Pulmonary artery endothelial cell (primary cell): ENCODE measurements at regions not wholly inside any gene's neighbourhood (a gene's known extent, or its start where the extent isn't known, plus 50 kb on each side); places are given as distances from the start of the nearest gene placed in this dataset.

Experiments
- DNase-seq: peaks from one replicate; pipeline ENCODE4 v3.0.0-alpha.2; 2011; ENCODE audit warnings: low read depth, low spot score

DNA sequence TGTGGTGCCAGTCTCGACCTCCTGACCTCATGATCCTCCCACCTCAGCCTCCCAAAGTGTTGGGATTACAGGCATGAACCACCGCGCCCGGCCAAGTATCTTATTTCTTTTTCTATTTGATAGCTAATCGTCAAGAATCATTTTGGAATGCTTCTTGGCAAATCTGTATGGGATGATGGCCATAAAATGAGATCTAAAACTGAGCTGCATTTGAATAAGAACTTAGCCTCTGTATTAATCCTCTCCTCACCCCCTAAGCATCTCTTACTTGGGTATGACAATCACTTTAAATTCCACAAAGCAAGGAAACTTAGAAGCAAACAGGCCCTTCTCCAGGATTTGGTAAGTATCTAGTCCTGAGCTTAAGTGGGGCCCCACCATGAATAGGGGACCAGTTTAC, 108.9 kb upstream of the BTBD3 start:
- DNase-seq, result no peak

DNA sequence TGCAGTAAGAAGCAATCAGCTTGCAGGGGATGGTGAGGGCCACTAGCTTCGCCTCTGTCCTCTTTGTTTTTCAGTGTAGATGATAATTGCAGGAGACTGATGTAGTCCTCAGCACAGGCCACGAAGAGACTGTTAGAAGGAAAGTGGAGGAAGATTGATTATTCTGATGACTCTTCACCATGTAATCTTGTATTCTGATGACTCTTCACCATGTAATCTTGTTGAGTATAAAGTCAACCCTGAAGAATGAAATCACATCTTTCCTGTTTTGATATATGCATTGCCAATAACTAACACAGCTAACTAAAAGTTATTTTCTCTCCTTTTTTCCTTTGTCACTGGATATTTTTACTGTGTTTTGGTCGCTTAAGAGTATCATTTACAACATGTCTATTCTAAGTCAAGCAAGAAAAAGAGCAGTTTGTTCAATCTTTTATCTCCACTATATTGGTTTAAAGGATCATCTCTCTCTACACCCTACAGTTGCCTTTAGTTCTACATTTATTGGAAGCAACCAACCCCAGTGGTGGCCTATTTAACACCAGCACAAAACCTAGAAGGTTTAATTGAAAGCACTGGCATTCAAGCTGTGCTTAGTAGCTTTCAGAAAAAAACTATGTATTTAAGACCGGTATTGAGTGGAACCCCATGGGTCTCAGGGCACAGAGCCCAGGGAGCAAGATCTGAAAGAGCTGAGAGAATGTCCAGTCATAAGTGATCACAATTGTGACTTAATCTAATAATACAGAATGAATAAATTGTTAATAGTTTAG, 107.2 kb upstream of the BTBD3 start:
- DNase-seq, result no peak

DNA sequence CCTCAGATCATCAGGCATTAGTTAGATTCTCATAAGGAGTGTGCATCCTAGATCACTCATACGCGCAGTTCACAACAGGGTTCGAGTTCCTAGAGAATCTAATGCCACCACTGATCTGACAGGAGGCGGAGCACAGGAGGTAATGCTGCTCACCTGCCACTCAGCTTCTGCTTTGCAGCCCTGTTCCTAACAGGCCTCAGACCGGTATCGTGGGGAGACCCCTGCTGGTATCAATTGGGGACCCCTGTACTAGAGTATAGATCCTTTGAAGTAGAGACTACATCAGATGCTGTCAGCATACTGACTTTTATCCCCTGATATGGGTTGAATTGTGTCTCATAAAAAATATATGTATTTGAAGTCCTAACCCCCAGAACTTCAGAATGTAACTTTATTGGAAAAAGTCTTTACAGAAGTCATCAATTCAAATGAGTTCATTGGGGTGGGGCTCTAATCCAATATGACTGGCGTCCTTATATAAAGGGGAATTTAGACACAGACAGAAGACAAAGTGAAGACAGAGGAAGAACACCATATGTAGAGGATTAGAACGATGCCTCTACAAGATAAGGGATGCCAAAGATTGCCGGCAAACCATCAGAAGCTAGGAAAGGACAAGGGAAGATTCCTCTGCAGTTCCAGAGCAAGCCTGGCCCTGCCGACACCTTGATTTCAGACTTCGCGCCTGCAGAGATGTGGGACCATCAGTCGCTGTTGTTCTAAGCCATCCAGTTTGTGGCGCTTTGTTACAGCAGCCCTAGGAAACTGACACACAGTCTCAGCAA, 104.4 kb upstream of the BTBD3 start:
- no peak for DNase-seq

DNA sequence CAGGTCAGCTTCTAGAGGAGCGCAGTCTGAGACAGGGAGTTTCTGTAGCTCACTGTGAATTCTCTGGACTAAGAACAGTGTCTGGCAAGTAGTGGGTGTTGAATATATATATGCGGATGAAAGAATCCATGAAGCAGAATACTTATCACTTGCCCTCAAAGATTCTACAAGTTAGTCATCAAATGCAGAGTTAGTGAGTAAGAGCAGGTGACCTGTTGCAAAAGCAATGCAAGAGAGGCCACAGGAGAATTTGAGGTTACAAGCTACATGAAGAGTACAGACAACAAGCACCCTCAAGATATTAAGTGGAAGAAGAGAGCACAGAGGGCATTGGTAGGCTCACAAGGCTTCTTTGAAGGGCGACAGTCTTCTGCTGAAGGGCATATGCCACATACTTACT, 103.4 kb upstream of the BTBD3 start:
- no peak for DNase-seq

DNA sequence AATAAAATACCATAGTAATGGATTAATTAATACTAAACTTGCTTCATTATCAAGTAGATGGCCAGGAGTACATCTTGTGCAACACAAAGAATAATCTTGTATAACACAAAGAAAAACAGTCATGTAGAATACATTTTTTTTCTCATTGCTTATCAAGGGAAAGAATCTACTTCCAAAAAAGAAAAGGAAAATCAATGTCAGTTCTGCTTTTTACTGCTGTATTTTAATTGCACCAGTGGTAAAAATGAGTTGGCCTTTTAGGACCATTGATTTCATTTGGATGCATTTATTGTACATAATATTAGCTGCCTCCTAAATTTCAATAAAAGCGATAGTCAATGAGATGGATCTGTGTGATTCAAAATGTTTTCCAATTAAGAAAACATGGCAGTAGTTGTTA, 96.9 kb upstream of the BTBD3 start:
- no peak for DNase-seq

DNA sequence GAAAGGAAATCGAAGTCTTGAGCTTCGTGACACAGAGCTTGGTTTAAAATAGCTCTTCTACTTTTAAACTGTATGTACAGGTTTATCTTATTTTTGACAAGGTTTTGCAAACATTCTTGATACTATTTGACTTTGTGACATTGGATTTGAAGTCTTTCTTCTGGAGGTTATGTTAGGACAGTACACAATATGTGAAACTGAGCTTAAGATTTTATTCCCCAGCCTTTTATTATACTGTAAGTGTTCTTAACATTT, 95.2 kb upstream of the BTBD3 start:
- DNase-seq, result no peak

DNA sequence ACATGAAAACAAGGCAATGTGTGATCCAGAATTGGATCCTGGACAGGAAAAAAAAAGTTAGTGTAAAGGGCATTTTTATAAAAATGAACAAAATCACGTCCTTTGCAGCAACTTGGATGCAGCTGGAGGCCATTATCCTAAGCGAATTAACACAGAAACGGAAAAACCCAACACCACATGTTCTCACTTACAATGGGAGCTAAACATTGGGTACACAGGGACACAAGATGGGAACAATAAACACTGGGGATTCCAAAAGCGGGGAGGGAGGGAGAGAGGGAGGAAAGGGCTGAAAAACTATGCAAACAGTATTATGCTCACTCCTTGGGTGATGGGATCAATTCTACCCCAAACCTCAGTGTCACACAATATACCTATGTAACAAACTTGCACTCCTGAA, 91.4 kb upstream of the BTBD3 start:
- no peak for DNase-seq

DNA sequence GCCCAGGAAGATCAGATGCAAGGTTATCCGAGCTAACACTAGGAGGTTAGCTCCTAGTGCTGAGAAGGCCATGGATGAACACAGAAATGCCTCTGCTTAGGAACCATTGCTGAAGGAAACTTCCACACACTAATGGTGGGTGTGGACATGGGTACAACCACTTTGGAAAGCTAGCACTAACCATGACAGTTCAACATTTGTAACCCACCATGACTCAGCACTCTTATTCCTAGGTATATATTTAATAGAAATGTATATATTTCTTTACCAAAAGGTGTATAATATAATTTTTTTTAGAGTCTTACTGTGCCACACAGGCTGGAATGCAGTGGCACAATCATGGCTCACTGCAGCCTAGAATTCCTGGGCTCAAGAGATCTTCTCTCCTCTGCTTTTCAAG, 85.3 kb upstream of the BTBD3 start:
- no peak for DNase-seq

DNA sequence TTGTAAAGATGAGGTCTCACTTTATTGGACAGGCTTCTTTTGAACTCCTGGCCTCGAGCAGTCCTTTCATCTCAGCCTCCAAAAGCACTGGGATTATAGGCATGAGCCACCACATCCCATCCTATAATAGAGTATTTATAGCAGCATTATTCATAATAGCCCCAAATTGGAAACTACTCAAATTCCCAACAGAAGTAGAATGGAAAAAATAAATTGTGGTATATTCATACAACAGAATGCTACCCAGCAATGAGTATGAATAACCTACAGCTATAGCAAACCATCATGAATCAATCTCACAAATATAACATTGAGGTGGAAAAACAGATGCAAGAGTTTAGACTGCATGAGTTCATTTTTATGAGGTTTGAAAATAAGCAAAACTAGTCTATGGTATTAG, 84.8 kb upstream of the BTBD3 start:
- no peak for DNase-seq

DNA sequence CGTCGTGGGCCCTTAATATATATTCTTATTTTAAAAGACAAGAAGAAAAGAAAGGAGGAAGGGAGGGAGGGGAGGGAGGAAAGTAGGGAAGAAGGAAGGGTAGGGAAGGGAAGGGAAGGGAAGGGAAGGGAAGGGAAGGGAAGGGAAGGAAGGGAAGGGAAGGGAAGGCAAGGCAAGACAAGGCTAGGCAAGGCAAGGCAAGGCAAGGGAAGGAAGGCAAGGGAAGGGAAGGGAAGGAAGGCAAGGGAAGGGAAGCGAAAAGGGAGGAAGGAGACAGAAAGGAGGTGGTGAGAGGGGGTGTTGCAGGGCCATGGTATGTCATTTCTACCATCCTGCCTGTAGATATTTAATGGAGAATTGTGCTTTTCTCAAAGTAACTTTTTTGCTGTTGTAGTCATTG, 83.9 kb upstream of the BTBD3 start:
- DNase-seq, result no peak

DNA sequence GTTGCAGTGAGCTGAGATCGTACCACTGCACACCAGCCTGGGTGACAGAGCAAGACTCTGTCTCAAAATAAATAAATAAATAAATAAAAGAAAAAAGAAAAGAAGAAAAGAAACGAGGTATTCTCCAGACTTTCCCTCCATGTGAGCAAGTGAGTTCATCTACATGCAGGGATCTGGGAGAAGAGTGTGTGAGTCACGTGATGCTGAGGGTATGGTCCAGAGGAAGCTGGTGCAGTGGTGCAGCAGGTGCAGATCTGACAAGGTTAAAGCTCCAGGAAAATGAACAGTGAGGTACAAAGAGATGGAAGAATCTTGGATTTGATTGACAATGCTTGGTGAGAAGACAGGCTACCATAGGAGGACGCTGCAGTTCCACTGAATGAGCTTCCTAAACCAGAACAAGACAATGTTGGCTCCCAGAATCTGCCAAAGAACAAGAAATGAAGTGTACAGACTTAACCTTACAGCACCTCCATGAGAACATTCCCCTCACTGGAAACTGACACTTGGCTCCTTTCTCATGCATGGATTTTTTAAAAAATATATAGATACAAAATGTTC, 79.5 kb upstream of the BTBD3 start:
- DNase-seq, result no peak

DNA sequence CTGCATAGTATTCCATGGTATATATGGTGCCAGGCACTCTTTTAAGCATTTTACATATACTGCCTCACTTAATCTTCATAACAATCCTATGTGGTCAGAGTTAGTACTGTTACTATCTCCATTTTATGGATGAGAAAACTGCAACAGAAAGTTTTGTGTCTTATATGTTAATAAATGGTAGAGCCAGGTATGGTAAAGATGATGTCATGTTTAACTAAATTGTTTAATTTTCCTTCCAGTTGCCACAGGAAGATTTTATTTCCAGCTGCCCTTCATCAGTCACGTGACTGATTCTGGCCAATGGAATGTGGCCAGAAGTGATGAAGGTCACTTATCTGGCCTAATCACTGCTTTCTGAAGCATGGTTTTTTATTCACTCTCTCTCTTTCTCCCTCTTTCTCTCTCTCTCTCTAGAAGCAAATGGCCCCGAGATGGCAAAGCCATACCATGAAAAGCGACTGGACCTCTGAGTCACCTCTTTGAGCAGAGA, 75.7 kb upstream of the BTBD3 start:
- DNase-seq, result no peak

DNA sequence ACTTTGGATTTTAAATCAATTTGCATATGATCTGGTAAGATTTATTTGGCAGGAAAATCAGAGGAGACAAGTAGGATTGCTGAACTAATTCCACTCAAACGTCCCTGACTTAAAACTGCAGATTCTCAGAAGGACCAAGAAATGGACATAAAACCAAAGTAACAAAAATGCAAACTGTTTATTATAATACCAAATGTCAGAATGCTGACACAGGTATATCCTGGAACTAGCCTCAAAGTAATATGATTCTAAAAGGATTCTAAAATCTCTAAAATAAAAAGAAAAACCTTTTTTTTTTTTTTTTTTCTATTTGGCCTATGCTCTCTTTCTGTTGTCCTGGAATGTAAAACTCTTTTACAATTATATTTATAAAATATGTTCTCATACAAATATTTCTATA, 74.4 kb upstream of the BTBD3 start:
- DNase-seq, result no peak

DNA sequence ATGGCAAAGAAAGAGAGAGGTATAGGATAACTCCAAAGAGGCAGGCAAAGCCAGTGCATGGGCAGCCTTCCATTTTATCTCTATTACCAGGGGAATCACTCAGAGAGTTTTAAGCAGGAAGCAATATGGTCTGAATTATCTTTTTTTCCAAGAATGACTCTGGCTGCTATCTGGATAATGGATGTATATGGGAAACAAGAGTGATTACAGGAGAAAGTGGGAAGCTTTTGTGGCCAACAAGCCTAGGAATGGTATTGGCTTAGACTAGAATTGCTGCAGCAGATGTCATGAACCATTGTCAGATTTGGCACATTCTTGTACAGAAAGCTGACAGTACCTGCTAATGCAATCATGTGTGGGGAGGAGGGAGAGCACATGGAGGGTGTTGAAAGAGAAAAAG, 73.0 kb upstream of the BTBD3 start:
- no peak for DNase-seq

DNA sequence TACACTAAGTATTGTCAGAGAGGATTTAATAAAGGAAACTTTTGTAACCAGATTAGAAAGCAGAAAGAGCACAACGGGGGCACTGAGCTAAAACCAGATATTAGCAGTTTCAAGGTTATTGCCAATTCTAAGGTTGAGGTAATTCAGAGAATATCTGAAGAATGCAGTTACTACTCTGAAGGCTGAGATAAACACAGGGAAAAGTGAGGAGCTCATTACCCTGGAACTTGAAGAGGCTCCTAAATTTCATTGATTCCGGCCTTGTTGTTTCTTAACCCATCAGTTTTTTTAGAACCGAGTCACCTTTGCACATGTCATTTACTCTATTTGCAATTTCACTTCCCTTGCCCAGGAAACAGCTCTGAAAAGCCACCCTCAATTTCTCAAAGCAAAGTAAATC, 72.4 kb upstream of the BTBD3 start:
- DNase-seq, result no peak

DNA sequence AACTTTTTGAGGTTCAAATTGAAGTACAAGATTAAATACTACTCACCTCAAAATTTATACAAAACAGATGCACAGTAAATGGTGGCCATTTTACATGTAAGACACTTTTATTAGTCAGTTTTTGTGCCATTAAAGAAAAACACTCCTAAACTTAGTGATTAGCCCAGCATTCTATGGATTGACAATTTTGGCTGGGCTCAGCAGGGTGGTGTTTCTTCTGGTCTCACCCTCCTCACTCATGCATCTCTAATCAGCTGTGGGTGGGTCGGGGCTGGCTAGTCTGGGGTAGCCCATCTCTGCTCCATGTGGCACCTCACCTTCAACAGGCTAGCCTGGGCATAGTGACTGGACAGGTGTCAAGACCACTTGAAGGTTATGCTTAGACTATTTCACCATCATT, 71.6 kb upstream of the BTBD3 start:
- no peak for DNase-seq

DNA sequence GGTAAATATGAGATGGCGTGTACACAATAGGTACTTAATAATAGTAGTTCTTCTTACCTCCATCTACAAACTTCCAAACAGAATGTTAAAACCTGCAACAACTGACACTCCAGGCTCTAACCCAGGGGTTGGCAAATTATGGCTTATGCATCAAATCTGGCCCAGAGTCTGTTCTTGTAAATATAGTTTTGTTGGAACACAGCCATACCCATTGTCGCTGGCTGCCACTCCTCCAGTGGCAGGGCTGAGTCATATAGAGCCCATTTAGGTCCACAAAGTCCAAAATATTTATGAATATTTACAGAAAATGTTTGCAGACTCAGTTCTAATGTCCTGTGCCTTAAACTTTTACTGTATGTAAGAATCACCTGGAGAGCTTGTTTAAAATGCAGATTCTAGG, 69.9 kb upstream of the BTBD3 start:
- DNase-seq, result no peak

DNA sequence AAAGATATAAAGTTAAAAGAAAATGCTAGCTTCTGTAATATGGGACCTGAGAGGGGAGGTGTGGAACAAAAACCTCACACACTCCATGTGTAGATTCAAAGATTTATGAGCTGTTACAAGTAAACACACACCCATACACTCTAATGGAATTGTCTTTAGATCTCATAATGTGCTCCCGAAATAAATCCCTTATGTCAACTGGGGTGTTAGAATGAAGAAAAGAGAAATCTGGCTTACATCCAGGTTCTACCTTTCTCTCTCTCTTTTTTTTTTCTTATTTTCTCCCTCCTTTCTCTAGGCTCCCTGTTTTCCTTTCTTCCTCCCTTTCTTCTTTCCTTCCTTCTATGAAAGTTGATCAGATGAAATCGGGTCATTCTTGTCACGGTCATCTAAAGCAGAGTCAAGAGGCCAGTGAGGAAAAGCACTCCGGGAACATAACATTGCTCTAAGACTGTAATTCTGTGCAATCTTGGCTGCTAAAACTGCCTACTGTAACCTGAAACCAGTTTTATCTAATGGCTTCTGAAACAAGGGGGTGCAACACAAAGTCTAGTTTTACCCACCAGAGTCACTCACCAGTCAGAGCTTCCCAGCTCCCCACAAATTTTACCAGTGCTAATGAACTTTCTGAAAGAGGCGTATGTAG, 68.3 kb upstream of the BTBD3 start:
- DNase-seq, result no peak

DNA sequence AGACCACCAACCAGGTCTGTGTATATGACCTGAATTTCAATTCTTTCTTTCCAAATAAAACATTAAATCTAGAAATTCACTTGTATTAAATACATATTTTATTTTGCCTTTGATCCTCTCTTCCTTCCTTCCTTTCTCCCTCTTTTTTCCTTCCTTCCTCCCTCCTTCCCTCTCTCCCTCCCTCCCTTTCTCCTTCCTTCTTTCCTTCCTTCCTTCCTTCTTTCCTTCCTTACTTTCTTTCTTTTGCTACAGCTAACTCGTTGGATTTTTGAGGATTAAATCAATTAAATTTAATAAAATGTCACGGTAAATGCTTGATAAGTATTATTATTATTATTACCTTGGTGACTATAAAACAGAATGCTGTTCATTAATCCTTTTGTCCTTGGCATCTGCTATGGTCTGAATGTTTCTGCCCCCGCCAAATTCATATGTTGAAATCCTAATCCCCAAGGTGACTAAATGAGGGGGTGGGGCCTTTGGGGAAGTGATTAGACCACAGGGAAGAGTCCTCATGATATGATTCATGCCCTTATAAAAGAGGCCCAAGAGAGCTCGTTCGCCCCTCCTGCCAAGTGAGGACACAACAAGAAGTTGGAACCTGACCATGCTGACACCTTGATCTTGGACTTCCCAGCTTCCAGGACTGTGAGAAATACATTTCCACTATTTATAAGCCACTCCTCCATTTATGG, 67.6 kb upstream of the BTBD3 start:
- DNase-seq, result no peak

DNA sequence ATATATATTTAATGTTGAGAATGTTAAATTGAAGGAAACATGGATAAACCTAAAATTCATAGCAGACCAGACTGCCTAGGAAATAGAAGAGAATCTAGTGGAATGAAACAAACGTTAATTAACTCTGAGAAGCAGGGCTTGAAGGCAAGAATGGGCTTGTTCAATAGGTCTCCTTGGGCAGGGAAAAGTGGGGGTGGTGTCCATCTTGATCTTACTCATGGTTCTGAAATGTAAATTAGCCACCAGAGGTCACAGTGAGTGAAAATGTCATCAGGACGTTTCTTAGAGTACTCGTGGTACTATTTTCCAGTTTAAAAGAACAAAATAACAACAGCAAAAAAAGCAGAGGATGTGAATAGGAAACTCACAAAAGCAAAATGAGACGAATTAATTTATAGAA, 66.8 kb upstream of the BTBD3 start:
- no peak for DNase-seq

DNA sequence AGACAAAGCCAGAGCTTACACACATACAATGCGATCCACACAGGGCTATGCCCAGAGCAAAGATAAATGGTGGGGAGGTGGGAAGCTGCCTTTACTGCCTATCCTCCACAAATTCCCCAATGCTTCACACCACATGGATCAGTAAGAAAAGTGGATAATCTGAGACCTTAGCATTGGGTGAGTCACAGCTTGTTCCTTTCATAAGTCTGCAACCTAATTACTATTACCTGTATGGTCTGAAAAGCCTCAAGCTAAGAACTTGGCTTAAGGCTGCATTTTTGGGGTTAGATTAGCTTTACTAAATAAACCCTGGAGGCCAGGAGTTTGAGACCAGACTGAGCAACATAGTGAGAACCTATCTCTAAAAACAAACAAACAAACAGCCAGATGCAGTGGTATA, 66.0 kb upstream of the BTBD3 start:
- DNase-seq, result no peak

DNA sequence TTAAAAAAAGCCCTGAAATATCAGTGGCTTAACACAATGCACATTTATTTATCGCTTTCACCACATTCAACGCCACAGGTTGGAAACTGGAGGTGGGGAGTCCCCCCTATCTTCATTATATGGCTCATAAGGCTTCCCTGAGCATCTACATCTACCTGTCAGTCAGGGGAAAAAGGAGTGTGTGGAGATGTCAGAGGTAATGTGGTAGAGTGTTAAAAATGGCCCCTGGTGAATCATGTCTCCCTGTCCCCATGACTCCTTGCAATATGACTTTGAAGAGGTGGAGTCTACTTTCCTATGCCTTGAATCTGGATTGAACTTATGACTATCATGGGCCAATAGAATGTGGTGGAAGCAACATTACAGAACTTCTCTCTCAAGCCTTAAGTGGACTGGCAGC, 65.5 kb upstream of the BTBD3 start:
- no peak for DNase-seq
